ENCODE measurements at regions not wholly inside any gene's neighbourhood (a gene's known extent, or its start where the extent isn't known, plus 50 kb on each side); places are given as distances from the start of the nearest gene placed in this dataset.
A peak's percentile ranks its signal among the peaks of the same experiment; 100 is the strongest.
"Not testable (repeated sequence)": the region's sequence is repeated elsewhere in the genome, so short reads cannot be mapped to it uniquely, and the experiment has no call there.

GRCh38 chr5:103425686-103426454, 136.7 kb downstream of the NUDT12 start:
- peak; percentile 76 for DNase-seq

GRCh38 chr5:103424453-103425205, 138.0 kb downstream of the NUDT12 start:
- DNase-seq, result peak; percentile 86

- DNase-seq, result peak; percentile 53
Measured at GRCh38 chr5:103424026-103424425, 138.6 kb downstream of the NUDT12 start.

GRCh38 chr5:103422756-103423155, 139.8 kb downstream of the NUDT12 start:
- no peak for DNase-seq

GRCh38 chr5:103414604-103415003, 148.0 kb downstream of the NUDT12 start:
- no peak for DNase-seq

DNA sequence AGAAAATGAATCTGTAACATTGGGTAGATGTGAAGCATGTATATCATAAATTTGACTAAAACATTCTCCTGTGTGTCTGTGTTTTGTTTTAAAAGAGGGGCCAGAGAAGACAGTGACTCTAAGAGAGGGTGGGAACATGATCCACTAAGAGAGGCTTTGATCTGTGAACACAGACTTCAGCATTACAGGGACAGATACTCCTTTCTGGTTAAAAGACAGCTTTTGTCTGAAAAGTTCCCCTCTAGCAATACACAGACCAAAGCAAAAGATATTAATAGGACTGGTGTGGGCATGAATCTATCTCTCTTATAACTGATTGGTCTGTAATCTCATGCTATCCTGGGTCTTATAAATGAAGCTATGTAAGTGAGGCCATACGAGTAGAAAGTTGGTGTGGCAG, 150.9 kb downstream of the NUDT12 start:
- no peak for DNase-seq

DNA sequence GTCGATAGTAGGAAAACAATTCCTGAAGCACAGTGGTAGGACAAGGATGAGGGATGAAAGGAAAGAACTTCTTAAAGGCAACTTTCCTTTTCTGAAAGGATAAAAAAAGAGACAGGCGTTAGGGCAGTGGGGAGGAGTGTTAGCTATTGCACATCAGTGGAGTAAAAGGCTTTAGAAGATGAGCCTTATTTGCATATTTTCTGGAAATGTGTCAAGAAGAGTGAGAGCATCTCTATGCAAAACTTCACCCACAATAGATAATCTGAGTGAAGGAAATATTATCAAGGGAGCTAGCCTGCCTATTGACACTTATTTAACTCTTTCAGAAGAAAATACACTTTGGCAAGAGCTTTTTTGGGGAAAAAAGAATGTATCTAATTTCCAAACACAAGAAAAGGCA, 151.6 kb downstream of the MACIR start:
- DNase-seq, result no peak

- no peak for DNase-seq
Measured at GRCh38 chr5:103409013-103409670, 150.6 kb downstream of the MACIR start.

DNA sequence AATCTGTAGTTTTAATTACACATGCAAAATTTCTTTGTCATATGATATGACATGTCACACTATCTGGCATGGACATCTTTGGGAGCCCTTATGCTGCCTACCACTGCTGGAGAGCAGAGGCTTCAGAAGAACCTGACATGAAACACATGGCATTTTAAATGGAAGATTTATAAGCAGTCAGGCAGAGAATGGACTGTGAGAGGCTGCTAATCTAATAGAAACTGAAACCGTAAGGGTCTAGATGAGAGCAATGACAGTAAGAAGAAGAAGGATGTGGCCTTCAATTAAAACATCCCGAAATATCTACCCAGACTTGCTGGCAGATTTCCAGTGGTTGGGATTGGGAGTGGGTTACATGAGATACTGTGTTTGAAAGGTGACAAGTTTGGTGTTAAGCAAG, 149.8 kb downstream of the MACIR start:
- DNase-seq, result no peak

DNA sequence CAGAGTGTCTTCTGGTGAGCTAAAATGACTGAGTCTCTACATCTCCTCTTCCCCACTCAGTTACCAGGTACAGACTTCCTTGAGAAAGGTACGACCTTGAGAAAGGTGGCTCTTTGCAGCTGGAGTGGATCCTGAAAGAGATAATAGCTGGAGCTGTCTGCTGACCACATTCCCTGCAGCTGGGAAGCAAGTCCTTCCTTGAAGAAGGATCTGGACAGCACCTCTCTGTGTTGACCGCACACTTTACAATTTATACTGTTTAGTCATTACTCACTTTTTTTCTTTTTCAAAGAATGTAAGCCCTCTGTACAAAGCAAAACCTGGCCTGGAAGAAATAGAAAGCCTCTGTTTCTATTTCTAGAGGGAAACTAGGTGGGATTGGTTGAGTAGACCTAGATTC, 148.8 kb downstream of the MACIR start:
- DNase-seq, result no peak

DNA sequence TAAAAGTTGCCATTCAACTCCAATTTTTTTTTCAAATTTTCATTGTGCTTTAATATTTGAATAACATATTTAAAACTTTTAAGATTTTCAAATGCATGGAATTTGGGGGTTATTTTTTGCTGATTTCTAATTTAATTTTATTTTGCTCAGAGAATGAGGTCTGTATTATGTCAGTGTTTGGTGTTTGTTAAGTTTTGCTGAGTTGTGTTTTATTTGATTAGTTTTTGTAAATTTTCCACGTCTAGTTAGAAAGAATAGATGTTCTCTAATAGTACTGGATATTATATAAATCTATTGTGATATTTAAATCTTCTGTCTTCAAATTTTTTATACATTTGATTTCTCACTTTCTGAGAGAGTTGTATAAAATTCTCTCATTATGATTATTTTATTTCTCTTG, 145.9 kb downstream of the MACIR start:
- DNase-seq, result no peak

GRCh38 chr5:103402851-103403250, 144.3 kb downstream of the MACIR start:
- DNase-seq, result no peak

GRCh38 chr5:103397739-103398581, 139.4 kb downstream of the MACIR start:
- DNase-seq, result peak; percentile 74

DNA sequence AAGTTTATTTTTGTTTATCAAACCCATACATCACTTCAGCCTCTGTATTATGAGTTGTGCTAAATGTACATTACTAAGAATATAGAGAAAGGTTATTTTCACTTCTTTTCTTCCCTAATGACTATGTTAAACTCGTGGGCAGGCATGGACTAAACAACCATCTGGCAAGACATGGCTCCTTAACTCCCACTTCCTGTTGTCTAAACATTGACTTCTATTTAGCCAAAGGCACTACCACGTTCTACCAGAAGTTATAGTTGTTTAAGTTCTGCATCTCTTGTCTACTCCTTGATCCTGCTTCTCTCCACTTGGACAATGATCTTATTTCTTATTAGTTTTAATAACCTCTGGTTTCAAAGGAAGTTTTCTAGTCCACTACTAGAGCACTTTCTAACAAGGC, 136.1 kb downstream of the MACIR start:
- DNase-seq, result no peak

DNA sequence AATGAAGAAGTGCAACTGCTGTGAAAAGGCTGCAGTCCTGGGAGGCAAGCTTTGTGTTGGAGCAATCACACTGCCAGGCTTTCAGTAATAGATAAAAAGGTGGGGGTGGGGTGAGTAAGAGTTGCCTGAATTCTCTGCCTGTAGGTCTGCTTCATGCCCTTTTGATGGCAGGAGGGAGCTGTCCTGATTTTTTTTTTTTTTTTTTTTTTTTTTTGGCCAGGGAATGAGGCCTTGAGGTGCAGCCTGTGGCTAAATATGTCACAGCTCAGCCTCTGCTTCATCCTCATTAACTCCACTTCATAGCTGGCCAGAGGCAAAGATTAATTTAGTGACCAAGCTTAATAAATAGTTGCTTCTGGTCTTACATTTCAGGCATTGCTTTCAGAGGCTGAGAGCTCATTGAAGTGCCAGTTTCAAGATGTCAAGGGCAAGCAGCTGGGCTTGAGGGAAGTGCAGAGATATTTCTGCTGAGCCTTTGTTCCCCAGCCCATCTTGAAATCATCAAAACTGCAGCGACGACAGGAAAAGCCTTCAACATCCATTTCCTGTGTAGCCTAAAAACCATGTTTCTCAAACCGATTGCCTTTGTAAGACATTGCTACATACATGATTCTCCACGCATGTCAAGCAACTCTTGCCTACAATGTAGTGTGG, 134.7 kb downstream of the MACIR start:
- peak; percentile 55 for DNase-seq

GRCh38 chr5:103391659-103392058, 133.1 kb downstream of the MACIR start:
- no peak for DNase-seq

DNA sequence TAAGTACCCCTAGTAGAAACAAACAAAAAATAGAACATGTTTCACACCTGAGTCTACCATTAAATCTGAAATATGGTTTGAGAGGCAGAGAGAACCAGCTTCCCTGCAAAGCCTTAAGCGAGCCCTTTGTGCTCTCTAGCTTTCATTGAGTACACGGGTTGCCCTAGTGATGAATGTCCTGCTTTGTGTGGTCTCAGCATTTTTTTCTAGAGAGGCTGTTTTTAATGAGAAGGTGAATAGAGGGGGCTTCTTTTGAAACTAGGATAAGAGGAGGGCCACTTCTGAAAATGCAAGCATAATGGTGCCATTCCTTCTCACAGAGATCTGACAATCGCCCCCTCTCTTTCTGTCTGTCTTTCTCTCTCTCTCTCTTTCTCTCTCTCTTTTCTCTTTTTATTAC, 131.3 kb downstream of the MACIR start:
- no peak for DNase-seq

- DNase-seq, result no peak
Measured at GRCh38 chr5:103389357-103389756, 130.8 kb downstream of the MACIR start.

- no peak for DNase-seq
Measured at GRCh38 chr5:103385722-103386121, 127.2 kb downstream of the MACIR start.

GRCh38 chr5:103377638-103378037, 119.1 kb downstream of the MACIR start:
- not testable (repeated sequence) for DNase-seq

DNA sequence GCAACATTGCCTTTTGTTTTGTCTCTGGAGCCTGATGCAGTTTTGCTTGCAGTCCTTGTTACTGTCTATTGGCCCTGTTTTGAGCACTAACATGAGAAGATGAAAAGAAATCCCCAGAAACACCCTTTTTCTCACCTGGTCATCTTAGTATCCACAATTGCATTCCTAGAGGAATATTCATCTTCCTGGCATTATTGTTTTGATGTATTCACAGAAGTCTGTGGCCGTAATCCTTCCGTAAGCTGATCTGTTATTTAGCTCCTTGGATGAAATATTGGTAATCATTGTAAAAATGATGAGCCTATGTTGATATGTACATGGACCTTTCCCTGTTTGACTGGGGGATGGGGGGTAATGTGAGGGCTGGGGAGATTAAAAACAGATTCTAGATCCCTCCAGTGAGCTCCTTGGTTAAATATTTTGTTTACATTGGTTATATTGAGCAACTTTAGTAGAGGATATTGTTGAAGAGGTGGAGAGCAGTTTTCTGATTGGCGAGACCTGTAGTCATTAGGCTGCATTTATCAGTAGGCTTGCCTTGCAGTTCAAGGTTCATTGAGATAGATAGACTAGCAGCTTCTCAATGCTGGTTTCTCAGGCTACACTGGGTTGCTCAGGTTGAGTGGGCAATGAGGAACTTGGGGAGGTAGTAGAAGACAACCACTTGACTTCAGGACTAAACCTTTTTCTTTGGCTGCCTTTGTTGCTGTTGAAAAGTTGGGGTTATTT, 117.5 kb downstream of the MACIR start:
- no peak for DNase-seq

- DNase-seq, result peak; percentile 65
Measured at GRCh38 chr5:103375350-103375749, 116.8 kb downstream of the MACIR start.
